NCI-H1417 treated with DMSO at 0.1 percent for 48 hours (cell line): ENCODE measurements at regions not wholly inside any gene's neighbourhood (a gene's known extent, or its start where the extent isn't known, plus 50 kb on each side); places are given as distances from the start of the nearest gene placed in this dataset.

Experiments
- DNase-seq: peaks from one replicate; lab custom pipeline; 2025; lab: John Stamatoyannopoulos, UW

GRCh38 chr3:115330430-115330829 lies 183.3 kb upstream of the ZBTB20 start:
- no peak for DNase-seq

- DNase-seq: no peak
Measured at GRCh38 chr3:115332998-115333397, 185.9 kb upstream of the ZBTB20 start.

GRCh38 chr3:115336836-115337235 lies 189.7 kb upstream of the ZBTB20 start:
- DNase-seq: no peak

- DNase-seq: no peak
Measured at GRCh38 chr3:115340586-115340985, 193.5 kb upstream of the ZBTB20 start.

GRCh38 chr3:115341208-115341607 lies 194.1 kb upstream of the ZBTB20 start:
- DNase-seq: no peak

- no peak for DNase-seq
Measured at GRCh38 chr3:115347737-115348136, 200.6 kb upstream of the ZBTB20 start.

- DNase-seq: no peak
Measured at GRCh38 chr3:115348412-115348811, 201.3 kb upstream of the ZBTB20 start.

GRCh38 chr3:115348951-115349745 lies 202.1 kb upstream of the ZBTB20 start:
- no peak for DNase-seq

GRCh38 chr3:115350606-115351005 lies 203.5 kb upstream of the ZBTB20 start:
- no peak for DNase-seq

GRCh38 chr3:115351193-115351592 lies 204.1 kb upstream of the ZBTB20 start:
- DNase-seq: no peak

GRCh38 chr3:115354010-115354409 lies 206.9 kb upstream of the ZBTB20 start:
- DNase-seq: no peak

GRCh38 chr3:115357456-115357855 lies 210.4 kb upstream of the ZBTB20 start:
- DNase-seq: no peak

- DNase-seq: no peak
Measured at GRCh38 chr3:115359536-115359935, 212.4 kb upstream of the ZBTB20 start.

GRCh38 chr3:115361806-115362205 lies 214.7 kb upstream of the ZBTB20 start:
- no peak for DNase-seq

GRCh38 chr3:115363071-115363470 lies 216.0 kb upstream of the ZBTB20 start:
- no peak for DNase-seq

GRCh38 chr3:115369021-115369420 lies 221.9 kb upstream of the ZBTB20 start:
- DNase-seq: no peak

GRCh38 chr3:115375362-115375761 lies 228.3 kb upstream of the ZBTB20 start:
- DNase-seq: no peak

- no peak for DNase-seq
Measured at GRCh38 chr3:115380883-115381572, 233.9 kb upstream of the ZBTB20 start.

- DNase-seq: no peak
Measured at GRCh38 chr3:115381573-115381912, 234.5 kb upstream of the ZBTB20 start.

- no peak for DNase-seq
Measured at GRCh38 chr3:115381931-115382330, 234.8 kb upstream of the ZBTB20 start.

- no peak for DNase-seq
Measured at GRCh38 chr3:115384381-115384780, 237.3 kb upstream of the ZBTB20 start.

- DNase-seq: no peak
Measured at GRCh38 chr3:115385774-115386730, 237.3 kb upstream of the GAP43 start.

- no peak for DNase-seq
Measured at GRCh38 chr3:115388166-115388565, 235.1 kb upstream of the GAP43 start.
